OCI-LY1 (cell line): ENCODE measurements at regions not wholly inside any gene's neighbourhood (a gene's known extent, or its start where the extent isn't known, plus 50 kb on each side); places are given as distances from the start of the nearest gene placed in this dataset.

ENCODE experiments used
- H2AFZ ChIP-seq: fragments of 200-600 bp; sonication (generic), shearing (Covaris generic); 2 replicates; pipeline ENCODE4 v1.6.0; 2014; ENCODE audit warnings: antibody characterized with exemption, mild to moderate bottlenecking, low read length
- H3F3A ChIP-seq: fragments of 200-600 bp; sonication (generic), shearing (Covaris generic); 2 replicates; pipeline ENCODE4 v1.6.0; 2014; ENCODE audit warnings: mild to moderate bottlenecking, antibody characterized with exemption, low read length, moderate library complexity; ENCODE audit not compliant: insufficient read depth
- H3K27ac ChIP-seq: fragments of 200-600 bp; sonication (generic); 2 replicates; pipeline ENCODE4 v1.5.1; 2014; ENCODE audit warnings: low read length, mixed run types, mild to moderate bottlenecking, low read depth; ENCODE audit not compliant: poor library complexity, severe bottlenecking
- H3K27me3 ChIP-seq: fragments of 200-600 bp; sonication (generic); 2 replicates; pipeline ENCODE4 v1.6.0; 2014; ENCODE audit warnings: antibody characterized with exemption, mild to moderate bottlenecking, low read length, moderate library complexity; ENCODE audit not compliant: insufficient read depth
- H3K36me3 ChIP-seq: fragments of 200-600 bp; sonication (generic); 2 replicates; pipeline ENCODE4 v1.6.1; 2014; ENCODE audit warnings: mild to moderate bottlenecking, antibody characterized with exemption, low read length, moderate library complexity, mixed read lengths; ENCODE audit not compliant: insufficient read depth
- H3K4me1 ChIP-seq: fragments of 200-600 bp; sonication (generic); 2 replicates; pipeline ENCODE4 v1.5.1; 2014; ENCODE audit warnings: mild to moderate bottlenecking, low read length, moderate library complexity; ENCODE audit not compliant: insufficient read depth, severe bottlenecking
- H3K4me2 ChIP-seq: fragments of 200-600 bp; sonication (generic), shearing (Covaris generic); 2 replicates; pipeline ENCODE4 v1.6.1; 2014; ENCODE audit warnings: low read length
- H3K4me3 ChIP-seq: fragments of 200-600 bp; sonication (generic); 2 replicates; pipeline ENCODE4 v1.5.1; 2014; ENCODE audit warnings: low read length, low read depth, mild to moderate bottlenecking, mixed read lengths; ENCODE audit not compliant: poor library complexity, severe bottlenecking
- H3K79me2 ChIP-seq: fragments of 200-600 bp; shearing (Covaris generic); 2 replicates; pipeline ENCODE4 v1.6.1; 2016; ENCODE audit warnings: mixed run types, low read length, mixed read lengths; ENCODE audit not compliant: insufficient read depth
- H3K9ac ChIP-seq: fragments of 200-600 bp; sonication (generic), shearing (Covaris generic); 2 replicates; pipeline ENCODE4 v1.6.1; 2014; ENCODE audit warnings: mild to moderate bottlenecking, low read length, mixed read lengths
- H3K9me2 ChIP-seq: fragments of 200-600 bp; sonication (generic), shearing (Covaris generic); 2 replicates; pipeline ENCODE4 v1.6.1; 2014; ENCODE audit warnings: low read depth, mild to moderate bottlenecking, low read length, mixed read lengths
- H3K9me3 ChIP-seq: fragments of 200-600 bp; shearing (Covaris generic); 2 replicates; pipeline ENCODE4 v1.6.1; 2014; ENCODE audit warnings: low read length, mixed read lengths
- H4K20me1 ChIP-seq: fragments of 200-600 bp; sonication (generic), shearing (Covaris generic); 2 replicates; pipeline ENCODE4 v1.6.0; 2016; ENCODE audit warnings: mild to moderate bottlenecking, low read length; ENCODE audit not compliant: insufficient read depth
- CTCF ChIP-seq: fragments of 200-600 bp; sonication (generic), shearing (Covaris generic); IDR thresholded peaks from 2 replicates; pipeline ENCODE4 v1.5.1; 2017; ENCODE audit warnings: mild to moderate bottlenecking, antibody characterized with exemption, low read length, moderate library complexity, mixed read lengths
- EZH2 ChIP-seq: fragments of 200-600 bp; sonication (generic), shearing (Covaris generic); IDR thresholded peaks from 2 replicates; pipeline ENCODE4 v1.8.0; 2017; ENCODE audit warnings: borderline replicate concordance, mixed run types, mild to moderate bottlenecking, antibody characterized with exemption, low read length, moderate library complexity, mixed read lengths

- no peaks in the 10 kb centered on the region for H3K4me1 ChIP-seq
- no peak overlapping the region for H3K4me2 ChIP-seq
- H3F3A ChIP-seq: no peaks in the 10 kb centered on the region
- no peaks in the 10 kb centered on the region for H3K79me2 ChIP-seq
- no peak overlapping the region for H3K4me3 ChIP-seq
- H3K27ac ChIP-seq: no peak overlapping the region
- no peaks in the 10 kb centered on the region for H3K27me3 ChIP-seq
- TF ChIP-seq EZH2 (no peak), CTCF (no peak)
- H4K20me1 ChIP-seq: no peaks in the 10 kb centered on the region
- no peaks in the 10 kb centered on the region for H3K9me3 ChIP-seq
- H3K9ac ChIP-seq: no peak overlapping the region
- H2AFZ ChIP-seq: no peak overlapping the region
- H3K9me2 ChIP-seq: no peaks in the 10 kb centered on the region
- no peaks in the 10 kb centered on the region for H3K36me3 ChIP-seq
These were observed 290.0 kb downstream of the TFAP2B start for GRCh38 chr6:51108563-51109234.

GRCh38 chr6:51112731-51113130 is 294.1 kb downstream of the TFAP2B start:
- H3K9me3 ChIP-seq: no peaks in the 10 kb centered on the region
- H3K79me2 ChIP-seq: no peaks in the 10 kb centered on the region
- H4K20me1 ChIP-seq: no peaks in the 10 kb centered on the region
- no peaks in the 10 kb centered on the region for H3K36me3 ChIP-seq
- H3K27me3 ChIP-seq: no peaks in the 10 kb centered on the region
- H3F3A ChIP-seq: no peaks in the 10 kb centered on the region
- no peak overlapping the region for H3K4me2 ChIP-seq
- no peak overlapping the region for H3K27ac ChIP-seq
- no peak overlapping the region for H3K4me3 ChIP-seq
- H3K9me2 ChIP-seq: no peaks in the 10 kb centered on the region
- H3K4me1 ChIP-seq: no peaks in the 10 kb centered on the region
- TF ChIP-seq EZH2 (no peak), CTCF (no peak)
- H3K9ac ChIP-seq: no peak overlapping the region
- H2AFZ ChIP-seq: no peak overlapping the region

GRCh38 chr6:51116723-51117122 is 298.1 kb downstream of the TFAP2B start:
- H2AFZ ChIP-seq: no peak overlapping the region
- no peaks in the 10 kb centered on the region for H3K9me2 ChIP-seq
- H3F3A ChIP-seq: no peaks in the 10 kb centered on the region
- H3K9me3 ChIP-seq: no peaks in the 10 kb centered on the region
- H3K4me3 ChIP-seq: no peak overlapping the region
- H3K36me3 ChIP-seq: no peaks in the 10 kb centered on the region
- H3K27ac ChIP-seq: no peak overlapping the region
- H3K9ac ChIP-seq: no peak overlapping the region
- no peaks in the 10 kb centered on the region for H3K27me3 ChIP-seq
- H3K4me2 ChIP-seq: no peak overlapping the region
- H4K20me1 ChIP-seq: no peaks in the 10 kb centered on the region
- H3K79me2 ChIP-seq: no peaks in the 10 kb centered on the region
- TF ChIP-seq EZH2 (no peak), CTCF (no peak)
- no peaks in the 10 kb centered on the region for H3K4me1 ChIP-seq
